GM19035 (cell line): ENCODE measurements at regions not wholly inside any gene's neighbourhood (a gene's known extent, or its start where the extent isn't known, plus 50 kb on each side); places are given as distances from the start of the nearest gene placed in this dataset.
"Not testable (repeated sequence)": the region's sequence is repeated elsewhere in the genome, so short reads cannot be mapped to it uniquely, and the experiment has no call there.

Experiments used
- ATAC-seq: cut with Tn5 transposase; IDR thresholded peaks from one replicate; pipeline ENCODE4 v1.9.1; 2021; ENCODE audit not compliant: unreplicated experiment

DNA sequence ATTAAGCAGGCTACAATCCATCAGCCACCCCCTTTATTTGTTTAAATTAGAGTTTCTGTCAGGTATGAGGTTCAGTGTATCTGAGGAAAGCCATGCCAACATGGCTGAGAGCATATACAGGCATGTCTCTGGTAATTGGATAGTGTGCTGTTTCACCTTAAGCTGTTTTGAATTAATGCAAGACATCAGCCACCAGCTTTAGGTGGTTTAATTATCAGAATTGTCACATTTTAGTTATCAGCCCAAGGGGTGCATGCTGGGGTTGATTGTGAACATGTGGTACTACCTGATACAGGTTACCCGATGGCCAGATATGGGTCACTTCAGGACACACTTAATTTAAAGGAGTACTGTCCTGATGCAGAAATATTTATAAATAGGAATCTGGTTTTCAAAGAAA, 353.2 kb upstream of the TENM3 start:
- ATAC-seq = no peak

DNA sequence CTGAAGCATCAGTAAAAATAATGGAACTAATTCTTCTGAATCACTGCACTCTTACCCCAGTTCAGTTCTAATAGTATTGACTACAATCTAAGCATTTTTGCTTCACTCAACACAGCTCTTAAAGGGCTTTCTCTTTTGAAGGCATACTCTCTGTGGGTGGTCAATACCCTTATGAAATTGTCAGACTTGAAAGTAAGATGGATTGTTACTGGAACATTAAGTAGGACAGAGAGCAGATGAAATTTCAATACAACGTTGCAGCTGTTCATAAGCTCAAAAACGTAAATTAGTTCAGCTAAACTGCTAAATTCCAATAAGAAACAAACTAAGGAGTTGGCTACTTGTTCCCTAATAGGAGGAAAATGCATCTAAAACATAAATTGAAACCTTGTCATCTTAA, 352.3 kb upstream of the TENM3 start:
- no peak for ATAC-seq

DNA sequence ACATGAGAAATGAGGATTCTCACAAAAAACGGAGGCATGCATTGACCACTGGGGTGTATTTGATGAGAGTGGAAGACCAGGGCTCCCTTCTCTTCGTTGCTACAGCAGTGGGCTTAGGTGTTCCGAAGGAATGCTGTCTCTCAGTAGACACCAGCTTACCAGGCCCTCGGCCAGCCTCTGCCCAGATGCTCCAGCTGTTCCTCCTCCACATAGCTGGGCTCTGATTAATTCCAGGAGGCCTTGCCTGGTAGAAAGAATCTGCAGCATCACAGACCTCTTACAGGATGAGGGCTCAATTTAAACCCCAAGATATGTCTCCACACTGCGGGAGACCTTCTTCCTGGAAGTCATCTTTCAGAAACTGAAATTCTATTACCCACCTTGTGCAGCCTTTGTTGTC, 346.6 kb upstream of the TENM3 start:
- no peak for ATAC-seq

DNA sequence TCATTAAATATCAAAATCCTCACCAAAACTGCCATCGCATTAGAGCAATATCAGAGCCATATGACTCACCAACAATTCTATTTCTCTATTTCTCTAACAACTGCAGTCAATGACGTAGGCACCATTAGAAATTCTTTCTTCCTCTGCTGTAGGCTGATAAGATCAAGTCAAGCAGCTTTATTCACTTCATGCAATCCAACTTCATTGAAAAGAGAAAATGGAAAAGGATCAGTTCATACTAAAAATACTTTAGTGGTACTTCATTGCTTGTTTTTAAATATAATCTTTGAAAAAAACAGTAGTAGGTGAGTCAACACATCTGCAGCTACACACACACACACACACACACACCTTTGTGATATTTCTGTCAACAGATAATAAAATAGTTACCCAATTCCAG, 345.3 kb upstream of the TENM3 start:
- no peak for ATAC-seq

DNA sequence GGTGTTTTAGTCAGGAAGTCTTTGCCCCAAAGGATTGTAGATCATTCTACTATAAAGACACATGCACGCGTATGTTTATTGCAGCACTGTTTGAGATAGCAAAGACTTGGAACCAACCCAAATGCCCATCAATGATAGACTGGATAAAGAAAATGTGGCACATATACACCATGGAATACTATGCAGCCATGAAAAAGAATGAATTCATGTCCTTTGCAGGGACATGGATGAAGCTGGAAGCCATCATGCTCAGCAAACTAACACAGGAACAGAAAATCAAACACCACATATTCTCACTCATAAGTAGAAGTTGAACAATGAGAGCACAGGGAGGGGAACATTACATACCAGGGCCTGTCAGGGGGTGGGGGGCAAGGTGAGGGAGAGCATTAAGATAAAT, 340.8 kb upstream of the TENM3 start:
- not testable (repeated sequence) for ATAC-seq

DNA sequence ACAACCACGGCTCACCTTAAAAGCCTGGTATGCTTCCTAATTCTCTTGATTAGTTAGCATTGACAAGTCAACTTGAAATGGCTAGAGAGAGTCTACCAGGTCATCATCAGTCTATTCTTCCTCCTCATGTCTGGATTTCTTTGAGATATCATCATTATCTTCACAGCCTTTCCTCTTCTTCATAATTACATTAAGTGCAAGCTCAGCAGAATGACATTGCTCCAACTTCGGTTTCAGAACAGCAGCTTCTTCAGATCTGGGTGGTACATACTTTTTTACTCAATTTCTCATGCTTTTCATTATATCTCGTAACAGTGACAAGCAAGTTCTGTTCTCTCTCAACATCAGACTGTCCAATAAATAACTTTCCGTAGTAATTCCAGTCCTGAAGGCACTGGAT, 337.5 kb upstream of the TENM3 start:
- ATAC-seq = no peak

DNA sequence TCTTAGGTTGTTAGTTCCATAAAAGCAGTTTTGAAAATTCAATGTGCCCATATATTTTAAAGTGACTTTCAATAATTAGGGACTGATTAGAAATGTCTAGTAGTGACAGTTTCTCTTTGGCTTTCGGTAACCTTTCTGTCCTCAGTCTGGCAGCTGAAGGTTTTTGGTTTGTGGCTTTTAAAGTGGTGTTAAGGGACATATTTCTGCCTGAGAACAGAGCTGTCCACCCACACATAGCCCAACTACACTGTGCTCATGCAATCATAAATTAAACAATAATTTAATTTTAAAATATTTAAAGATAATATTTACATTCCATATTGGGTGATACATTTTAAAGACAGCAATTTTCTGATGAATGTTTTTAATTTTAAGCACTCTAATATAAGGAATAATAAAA, 335.0 kb upstream of the TENM3 start:
- ATAC-seq = no peak

DNA sequence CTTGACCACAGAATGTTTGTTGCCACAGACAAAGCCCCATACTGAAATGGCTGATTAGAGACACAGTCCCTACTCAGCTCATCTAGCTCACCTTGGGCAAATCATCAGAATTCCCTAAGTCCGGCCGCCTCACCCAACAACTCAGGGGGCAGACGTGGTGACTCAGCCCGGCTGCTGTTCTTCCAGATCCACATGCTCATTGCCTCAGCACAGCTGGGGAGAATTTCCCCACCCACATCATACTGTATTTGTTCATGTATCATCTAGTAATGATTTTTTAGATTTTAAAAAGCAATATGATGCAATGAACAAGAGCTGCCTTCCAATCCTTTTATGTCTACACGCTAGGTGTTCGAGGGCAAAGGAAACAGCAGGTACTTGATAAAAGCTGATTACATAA, 333.8 kb upstream of the TENM3 start:
- ATAC-seq = no peak

DNA sequence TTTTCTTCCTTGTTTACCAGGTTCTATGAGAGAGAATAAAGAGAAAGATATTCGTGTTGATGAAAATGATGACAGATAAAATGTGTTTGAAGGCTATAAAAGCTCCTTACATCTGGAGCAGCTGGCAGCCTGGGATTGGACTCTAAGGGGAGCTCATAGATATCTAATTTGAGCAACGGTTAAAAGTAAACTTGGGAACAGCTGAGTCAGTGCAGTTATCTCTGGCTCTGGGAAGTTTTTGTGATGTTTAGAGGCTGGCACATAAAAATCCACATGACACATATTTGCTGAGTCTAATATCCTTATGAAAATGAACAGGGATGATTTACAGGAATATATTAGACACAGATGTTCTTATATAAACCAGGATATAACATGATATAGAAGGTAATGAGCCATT, 331.8 kb upstream of the TENM3 start:
- ATAC-seq = no peak

DNA sequence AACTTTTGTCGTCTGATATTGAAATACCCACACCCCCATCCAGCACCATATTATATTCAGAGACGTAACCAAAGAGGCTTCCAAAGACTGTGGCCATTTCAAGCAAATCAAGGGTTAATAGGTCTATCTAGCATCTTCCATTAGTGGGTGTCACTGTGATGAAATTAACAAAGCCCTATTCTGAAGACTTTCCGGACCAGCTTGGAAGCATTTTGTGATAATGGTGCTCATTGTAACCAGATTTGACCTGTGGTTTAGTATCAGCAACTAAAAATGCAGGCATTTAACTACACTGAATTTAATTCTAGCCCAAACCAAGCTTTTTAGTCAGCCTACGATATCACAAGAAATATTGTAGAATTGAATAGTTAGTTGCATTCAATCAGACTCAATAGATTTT, 309.7 kb upstream of the TENM3 start:
- ATAC-seq = no peak

DNA sequence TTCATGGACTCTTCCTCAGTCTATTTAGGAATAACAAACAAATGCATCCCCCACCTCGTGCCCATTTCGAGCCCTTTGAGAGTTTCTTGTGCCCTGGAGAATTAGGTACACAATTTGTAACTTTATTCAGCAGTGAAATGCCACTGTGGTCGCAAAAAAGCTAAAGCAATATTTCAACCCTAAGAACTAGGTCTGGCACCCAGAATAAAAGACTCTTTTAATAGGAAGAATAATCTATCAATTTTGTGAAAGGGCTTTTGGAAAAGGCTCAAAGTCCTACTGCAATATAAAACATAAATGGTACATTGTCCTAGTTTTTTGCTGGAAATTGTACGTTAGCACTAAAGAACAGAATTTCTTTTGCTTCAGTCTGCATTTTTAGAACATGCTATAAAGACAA, 304.6 kb upstream of the TENM3 start:
- no peak for ATAC-seq

DNA sequence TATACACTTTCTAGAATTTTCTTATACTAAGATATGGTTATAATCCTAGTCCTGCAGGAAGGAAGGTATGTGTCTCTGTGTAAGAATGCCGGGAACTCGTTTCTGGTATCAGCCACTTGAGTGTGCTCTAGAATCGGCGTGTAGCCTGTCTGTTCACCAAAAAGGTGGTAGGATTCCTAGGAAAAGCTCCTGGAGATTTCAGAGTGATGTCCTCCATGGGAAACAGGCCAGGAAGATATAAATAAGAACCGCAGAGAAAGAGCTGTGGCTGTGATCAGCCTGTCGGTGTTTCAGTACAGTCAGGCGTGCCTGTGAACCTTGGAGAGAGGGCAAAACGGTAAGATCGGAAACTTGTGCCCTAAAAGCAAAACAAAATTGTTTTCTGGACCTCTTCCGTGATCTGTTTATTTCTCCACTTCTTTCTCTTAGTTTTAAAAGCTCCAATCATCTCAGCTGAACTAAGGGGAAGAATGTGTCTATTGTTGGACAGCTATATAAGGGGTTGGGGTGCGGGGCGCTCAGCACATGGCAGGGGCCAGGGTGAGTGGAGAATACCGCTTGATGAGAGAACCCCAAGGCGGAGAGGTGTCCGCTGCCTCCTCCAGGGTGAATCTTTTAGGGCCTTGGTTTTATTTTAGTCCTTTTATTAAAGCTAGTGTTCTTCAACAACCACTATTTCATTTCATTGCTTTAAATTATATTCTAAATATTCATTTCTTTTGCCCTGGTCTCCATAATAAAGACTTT, 303.8 kb upstream of the TENM3 start:
- no peak for ATAC-seq

DNA sequence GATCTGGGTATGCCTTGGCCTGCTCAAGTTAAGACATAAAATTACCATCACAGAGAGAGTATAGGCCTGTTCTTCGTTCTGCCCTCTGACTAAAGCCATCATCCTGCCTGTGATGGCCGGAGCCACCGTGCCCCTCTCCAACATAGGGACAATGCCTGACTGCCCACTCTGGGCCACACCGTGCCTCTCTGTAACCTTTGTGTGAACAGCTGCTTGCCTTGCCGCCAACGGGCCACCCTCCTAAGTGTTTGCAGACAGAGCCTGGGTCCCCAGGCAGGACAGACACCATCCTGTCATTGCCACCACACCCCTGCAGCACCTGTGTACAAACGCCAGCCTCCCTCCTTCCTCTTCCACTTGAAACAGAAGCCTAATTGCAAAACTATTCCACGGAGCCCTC, 298.7 kb upstream of the TENM3 start:
- ATAC-seq = no peak

DNA sequence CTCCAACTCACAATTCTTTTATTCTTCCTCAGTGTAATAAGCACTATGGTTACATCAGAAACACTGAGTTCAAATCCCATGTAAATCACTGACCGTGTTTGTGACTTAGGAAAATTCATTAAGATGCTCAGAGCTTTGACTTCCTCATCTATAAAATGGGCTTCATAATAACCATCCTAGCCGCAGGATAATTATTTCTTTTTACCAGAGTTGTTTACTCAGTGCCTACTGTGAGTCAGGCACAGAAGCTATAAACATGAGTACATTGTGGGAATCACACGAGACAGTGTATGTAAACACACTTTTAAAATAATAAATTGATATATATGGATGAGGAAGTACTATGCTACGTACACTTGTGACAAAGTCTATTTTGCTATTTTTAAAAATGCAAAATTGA, 296.3 kb upstream of the TENM3 start:
- no peak for ATAC-seq

DNA sequence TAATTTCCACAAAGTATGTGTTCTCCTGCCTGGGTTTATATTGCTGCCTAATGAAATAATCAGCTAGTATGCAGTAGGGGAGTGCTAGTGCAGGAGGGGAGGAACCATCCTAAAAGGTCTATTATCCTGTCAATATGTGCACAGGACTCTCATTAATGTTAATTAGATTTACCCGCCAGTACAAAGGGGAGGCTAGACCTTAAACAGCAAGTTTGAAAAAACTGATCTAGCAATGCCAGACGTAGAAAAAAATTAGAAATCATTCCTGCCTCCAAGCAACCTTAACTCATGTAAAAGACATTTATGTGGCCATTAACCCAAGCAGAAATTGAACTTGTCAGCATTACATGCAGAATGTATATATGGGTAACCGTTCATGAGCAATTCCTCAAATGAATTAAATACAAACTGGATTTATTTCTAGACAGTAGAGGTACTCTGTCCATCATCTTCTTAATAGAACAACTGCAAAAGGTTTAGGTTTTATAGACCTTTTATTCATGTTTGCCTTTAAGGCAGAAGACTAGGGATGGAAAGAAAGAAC, 294.3 kb upstream of the TENM3 start:
- ATAC-seq = no peak

DNA sequence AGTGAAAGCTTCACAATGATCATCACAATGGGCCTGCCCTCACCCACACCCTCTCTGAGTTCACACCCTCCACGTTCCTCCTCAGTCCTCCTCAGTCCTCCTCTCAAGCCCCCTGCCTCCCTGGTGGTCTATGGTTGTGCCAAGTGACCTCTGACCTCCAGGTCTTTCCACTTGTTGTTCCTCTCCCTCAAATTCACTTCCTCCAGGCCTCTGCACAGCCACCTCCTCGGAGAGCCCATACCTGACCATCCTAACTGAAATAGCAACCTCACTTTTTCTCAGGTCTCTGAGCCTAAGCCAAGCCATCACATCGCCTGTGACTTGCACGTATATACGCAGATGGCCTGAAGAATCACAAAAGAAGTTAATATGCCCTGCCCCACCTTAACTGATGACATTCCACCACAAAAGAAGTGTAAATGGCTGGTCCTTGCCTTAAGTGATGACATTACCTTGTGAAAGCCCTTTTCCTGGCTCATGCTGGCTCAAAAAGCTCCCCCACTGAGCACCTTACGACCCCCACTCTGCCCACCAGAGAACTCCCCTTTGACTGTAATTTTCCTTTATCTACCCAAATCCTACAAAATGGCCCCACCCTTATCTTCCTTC, 293.4 kb upstream of the TENM3 start:
- no peak for ATAC-seq

DNA sequence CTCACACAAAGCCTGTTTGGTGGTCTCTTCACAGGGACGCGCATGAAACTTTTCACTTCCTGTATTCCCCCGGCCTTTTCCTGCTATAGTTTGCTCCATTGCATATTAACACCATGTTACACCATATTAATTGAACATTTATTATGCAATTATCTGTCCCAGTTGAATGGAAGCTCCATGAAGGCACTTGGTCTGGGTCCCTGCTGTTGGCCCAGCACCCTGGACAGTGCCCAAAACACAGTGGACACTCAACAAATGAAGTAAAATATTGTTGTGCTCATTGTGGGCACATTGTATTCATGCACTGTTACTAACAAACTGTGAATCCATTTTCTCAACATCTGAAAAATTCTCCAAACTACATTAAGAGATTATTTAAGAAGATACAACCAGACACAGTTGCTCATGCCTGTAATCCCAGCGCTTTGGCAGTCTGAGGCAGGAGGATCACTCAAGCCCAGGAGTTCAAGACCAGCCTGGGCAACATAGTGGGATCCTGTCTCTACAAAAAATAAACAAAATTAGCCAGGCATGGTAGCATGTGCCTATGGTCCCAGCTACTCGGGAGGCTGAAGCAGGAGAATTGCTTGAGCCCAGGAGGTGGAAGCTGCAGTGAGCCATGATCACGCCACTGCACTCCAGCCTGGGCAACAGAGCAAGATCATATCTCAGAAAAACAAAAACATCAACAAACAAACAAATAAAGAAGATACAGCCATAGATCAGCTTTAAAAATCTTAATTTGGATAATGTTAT, 292.7 kb upstream of the TENM3 start:
- no peak for ATAC-seq

DNA sequence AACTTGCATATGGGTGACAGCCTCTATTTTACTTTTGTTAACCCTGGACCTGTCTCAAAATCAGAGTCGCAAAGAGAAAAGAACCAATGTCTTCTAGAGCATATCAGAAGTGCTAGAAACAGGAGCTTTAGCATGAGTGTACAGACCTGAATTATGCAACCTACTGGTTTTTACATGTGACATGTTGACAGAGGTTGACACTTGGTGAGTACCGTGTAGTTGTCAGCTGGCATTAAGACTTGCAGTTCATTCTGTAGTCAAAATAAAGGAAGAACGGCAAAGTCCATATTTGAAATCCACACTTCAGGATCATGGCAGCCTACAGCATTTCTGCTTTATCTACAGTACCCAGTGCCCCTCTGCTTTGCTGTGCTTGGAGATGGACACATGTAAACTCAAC, 291.9 kb upstream of the TENM3 start:
- no peak for ATAC-seq

DNA sequence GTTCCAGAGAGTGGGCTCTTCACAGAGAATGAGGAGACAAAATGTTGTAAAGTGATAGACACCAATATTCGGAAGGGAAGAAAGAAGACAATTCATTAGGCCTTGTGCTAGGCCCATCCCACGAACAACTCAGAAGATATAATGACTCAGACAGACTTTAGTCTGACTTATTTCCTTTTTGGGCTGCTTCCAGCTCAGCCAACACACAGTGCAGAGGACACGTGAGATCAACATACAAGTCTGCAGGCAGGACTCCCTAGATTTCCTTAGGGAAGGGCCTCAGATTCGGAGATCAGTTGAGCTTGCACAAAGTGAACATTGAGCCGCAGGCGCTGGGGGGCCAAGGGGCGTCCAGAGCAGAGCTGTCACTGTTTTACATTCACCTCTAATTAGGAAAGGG, 290.7 kb upstream of the TENM3 start:
- ATAC-seq = no peak

DNA sequence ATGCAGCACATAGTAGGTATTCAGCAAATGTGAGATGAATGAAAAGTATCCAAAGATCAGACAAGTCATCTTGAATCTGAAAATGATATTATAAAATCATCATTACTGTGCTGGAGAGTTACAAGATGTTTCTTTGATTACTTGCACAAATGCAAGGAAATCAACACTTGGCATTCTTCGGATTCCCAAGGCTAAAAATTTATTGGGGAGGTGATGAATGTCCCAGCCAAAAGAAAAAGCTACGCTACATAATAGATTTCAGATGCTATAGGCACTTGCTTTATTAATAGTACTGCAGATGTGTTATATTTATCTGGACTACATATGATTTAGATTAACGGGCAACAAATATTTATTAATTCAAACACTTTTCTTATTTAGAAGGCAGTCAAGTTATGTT, 286.7 kb upstream of the TENM3 start:
- ATAC-seq = no peak

DNA sequence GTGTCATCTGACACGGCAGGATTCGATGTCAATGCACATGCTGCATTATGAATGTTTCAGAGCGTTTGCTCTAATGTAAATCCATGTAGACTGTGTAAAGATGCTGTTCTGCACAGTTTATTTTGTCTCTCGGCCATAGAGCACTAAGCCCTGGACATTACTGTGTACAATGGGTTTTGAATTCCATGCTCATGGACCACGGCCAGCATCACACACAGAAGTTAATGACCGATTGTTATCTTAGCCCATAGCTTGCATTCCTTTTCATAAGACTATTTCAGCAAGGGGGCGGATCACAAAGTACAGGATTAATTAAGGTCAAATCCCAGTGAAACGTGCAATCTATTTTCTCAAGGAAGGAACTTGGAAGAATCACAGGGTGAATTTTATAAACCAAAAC, 286.1 kb upstream of the TENM3 start:
- no peak for ATAC-seq

DNA sequence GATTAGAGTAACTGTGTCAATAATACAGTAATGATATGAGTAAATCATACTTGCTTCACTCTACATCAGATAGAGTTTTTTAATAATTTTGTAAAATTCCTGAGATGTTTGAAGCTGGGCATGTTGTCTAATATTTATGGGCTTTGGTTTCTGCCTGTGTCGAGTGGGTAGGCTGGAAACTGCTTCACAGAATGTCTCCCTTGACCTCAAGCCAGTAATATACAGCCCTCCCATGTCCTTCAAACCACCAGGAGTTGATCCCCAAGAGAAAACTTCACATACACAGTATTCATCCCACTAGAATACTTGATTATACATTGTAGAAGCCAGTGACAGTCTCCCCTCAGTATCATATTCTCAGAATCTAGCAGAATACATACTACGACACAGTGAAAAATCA, 284.8 kb upstream of the TENM3 start:
- ATAC-seq = no peak
